Pancreas (tissue), 10 donors: ENCODE measurements at regions not wholly inside any gene's neighbourhood (a gene's known extent, or its start where the extent isn't known, plus 50 kb on each side); places are given as distances from the start of the nearest gene placed in this dataset.

ENCODE experiments used
- ATAC-seq, 4 donors: fragments of 200-7000 bp; cut with Tn5 transposase; one replicate each; pipeline versions ENCODE4 v1.8.0 to v1.9.1; 2020; ENCODE audit warnings: mild to moderate bottlenecking in 4 of 4, moderate library complexity in 4 of 4
- DNase-seq, 6 donors: peaks; one replicate each; pipeline ENCODE4 v3.0.0-alpha.2; 2020
- FAIRE-seq: peaks from 2 replicates; lab custom pipeline; 2012; peaks lifted over from hg19 to GRCh38; lab: Jason Lieb, UNC
- H3K27ac ChIP-seq, 4 donors: fragments of 200-600 bp; sonication (generic); 1 replicate in 3 of 4; 2 replicates in 1 of 4; pipeline versions ENCODE4 v1.5.0 to v1.8.0; 2020
- H3K27me3 ChIP-seq, 4 donors: fragments of 200-600 bp; one replicate each; pipeline ENCODE4 v1.8.0; 2021
- H3K36me3 ChIP-seq, 3 donors: fragments of 200-600 bp; sonication (generic) in 1 of 3; one replicate each; pipeline versions ENCODE4 v1.5.0 to v1.8.0; 2020 to 2021
- H3K4me1 ChIP-seq, 3 donors: fragments of 200-600 bp; one replicate each; pipeline ENCODE4 v1.8.0; 2021
- H3K4me3 ChIP-seq, 4 donors: fragments of 200-600 bp; sonication (generic) in 2 of 4; one replicate each; pipeline versions ENCODE4 v1.5.0 to v1.8.0; 2020 to 2021
- H3K9me3 ChIP-seq, 4 donors: fragments of 200-600 bp; one replicate each; pipeline ENCODE4 v1.8.0; 2021
- CTCF ChIP-seq, 4 donors: fragments of 200-600 bp; sonication (generic) in 3 of 4; IDR thresholded peaks; one replicate each; pipeline versions ENCODE4 v1.5.0 to v1.8.0; 2021; ENCODE audit warnings: antibody characterized with exemption in 4 of 4
- WGBS, 2 donors: extraction: QIAGEN DNeasy Blood & Tissue Kit; methylation state at CpG; one replicate each; pipeline ENCODE4 v1.1.7; 2013; 5-methylcytosine and 5-hydroxymethylcytosine counted together
- intact Hi-C, 3 donors: fragments of 100-400 bp; cut with DNase I; formaldehyde crosslinking; loops; one replicate each; pipeline versions ENCODE4 v1.11.1 to v1.14.2; 2022
- donor health status: healthy with polysubstance abuse.
- donor health status: DM: no; HTN: no; CAD: no; lungs with moderate emphysema.
- donor health status: DM: no; HTN: no; CAD: no.
- donor health status: control.
- donor health status: control.
- donor health status: Bipolar disorder and iron deficiency.
- donor health status: DM: yes; HTN: yes; CAD: no.
- donor health status: DM: no; HTN: no; CAD: no.
- donor health status: DM: no; HTN: no; CAD: no.
- donor health status: DM: yes; HTN: yes; CAD: no.

GRCh38 chr4:125780747-125781146 lies 466.0 kb downstream of the FAT4 start:
- H3K36me3 ChIP-seq, result no peaks in the 10 kb centered on the region
- intact Hi-C loops, result no loop called here
- TF ChIP-seq CTCF (IDR thresholded peaks at IDR 0.05), result no peak
- H3K27ac ChIP-seq, result no peak overlapping the region
- DNase-seq (no peak), FAIRE-seq (no peak), ATAC-seq (no peak)
- no peaks in the 10 kb centered on the region for H3K27me3 ChIP-seq
- H3K9me3 ChIP-seq, result no peaks in the 10 kb centered on the region
- no peak overlapping the region for H3K4me3 ChIP-seq
- 42 to 64% methylated on average over 3 of the region's 3 CpGs for WGBS, 2 donors
- H3K4me1 ChIP-seq, result no peaks in the 10 kb centered on the region

- Histone ChIP-seq H3K4me1 (no peaks in the 10 kb centered on the region), H3K4me3 (no peak overlapping the region), H3K9me3 (no peaks in the 10 kb centered on the region), H3K36me3 (no peaks in the 10 kb centered on the region), H3K27me3 (no peaks in the 10 kb centered on the region), H3K27ac (no peak overlapping the region)
- intact Hi-C loops, result no loop called here
- no peak for TF ChIP-seq CTCF (IDR thresholded peaks at IDR 0.05)
- no peak for ATAC-seq
- no peak for DNase-seq
- no peak for FAIRE-seq
- WGBS, 2 donors, result 42 to 47% methylated on average over 4 of the region's 4 CpGs
Measured at GRCh38 chr4:125781651-125782050, 466.9 kb downstream of the FAT4 start.

- ATAC-seq (no peak), FAIRE-seq (no peak), DNase-seq (no peak)
- Histone ChIP-seq H3K27me3 (no peaks in the 10 kb centered on the region), H3K4me3 (no peak overlapping the region), H3K27ac (no peak overlapping the region), H3K9me3 (no peaks in the 10 kb centered on the region), H3K4me1 (no peaks in the 10 kb centered on the region), H3K36me3 (no peaks in the 10 kb centered on the region)
- no peak for TF ChIP-seq CTCF (IDR thresholded peaks at IDR 0.05)
- intact Hi-C loops, result no loop called here
Measured at GRCh38 chr4:125784741-125785140, 470.0 kb downstream of the FAT4 start.

- DNase-seq (no peak), FAIRE-seq (no peak), ATAC-seq (no peak)
- intact Hi-C loops, result no loop called here
- no peaks in the 10 kb centered on the region for H3K36me3 ChIP-seq
- H3K27me3 ChIP-seq, result no peaks in the 10 kb centered on the region
- H3K27ac ChIP-seq, result no peak overlapping the region
- no peaks in the 10 kb centered on the region for H3K4me1 ChIP-seq
- H3K9me3 ChIP-seq, result no peaks in the 10 kb centered on the region
- TF ChIP-seq CTCF (IDR thresholded peaks at IDR 0.05), result no peak
- no peak overlapping the region for H3K4me3 ChIP-seq
Measured at GRCh38 chr4:125787707-125788106, 473.0 kb downstream of the FAT4 start.

GRCh38 chr4:125789023-125789422 lies 474.3 kb downstream of the FAT4 start:
- FAIRE-seq, result no peak
- intact Hi-C loops, result no loop called here

More at GRCh38 chr4:125789023-125789422, 474.3 kb downstream of the FAT4 start:
- no peaks in the 10 kb centered on the region for H3K4me1 ChIP-seq
- TF ChIP-seq CTCF (IDR thresholded peaks at IDR 0.05), result no peak
- H3K4me3 ChIP-seq, result no peak overlapping the region
- ATAC-seq, result no peak
- no peaks in the 10 kb centered on the region for H3K36me3 ChIP-seq
- no peak overlapping the region for H3K27ac ChIP-seq
- H3K9me3 ChIP-seq, result no peaks in the 10 kb centered on the region
- no peaks in the 10 kb centered on the region for H3K27me3 ChIP-seq
- no peak for DNase-seq
